Bronchial epithelial cell (primary cell): ENCODE measurements at regions not wholly inside any gene's neighbourhood (a gene's known extent, or its start where the extent isn't known, plus 50 kb on each side); places are given as distances from the start of the nearest gene placed in this dataset.

Experiments used
- DNase-seq: peaks from one replicate; pipeline ENCODE4 v3.0.0-alpha.2; 2010; ENCODE audit warnings: low read depth
- FAIRE-seq: peaks from 2 replicates; lab custom pipeline; 2011; peaks lifted over from hg19 to GRCh38; lab: Jason Lieb, UNC
- H3K27me3 ChIP-seq: 2 replicates; pipeline ENCODE4 v1.5.1; 2011; ENCODE audit warnings: low read length; ENCODE audit not compliant: control insufficient read depth, insufficient read depth
- H3K36me3 ChIP-seq: 2 replicates; pipeline ENCODE4 v1.5.1; 2011; ENCODE audit warnings: low read length; ENCODE audit not compliant: control insufficient read depth, insufficient read depth
- H3K4me3 ChIP-seq: 2 replicates; pipeline ENCODE4 v1.5.1; 2011; ENCODE audit warnings: mild to moderate bottlenecking, low read depth, low read length, control low read depth
- CTCF ChIP-seq: IDR thresholded peaks from 2 replicates; pipeline ENCODE4 v1.5.1; 2011; ENCODE audit warnings: mild to moderate bottlenecking, moderate library complexity, low read length, control low read depth, inconsistent platforms; ENCODE audit not compliant: insufficient read depth, severe bottlenecking

DNA sequence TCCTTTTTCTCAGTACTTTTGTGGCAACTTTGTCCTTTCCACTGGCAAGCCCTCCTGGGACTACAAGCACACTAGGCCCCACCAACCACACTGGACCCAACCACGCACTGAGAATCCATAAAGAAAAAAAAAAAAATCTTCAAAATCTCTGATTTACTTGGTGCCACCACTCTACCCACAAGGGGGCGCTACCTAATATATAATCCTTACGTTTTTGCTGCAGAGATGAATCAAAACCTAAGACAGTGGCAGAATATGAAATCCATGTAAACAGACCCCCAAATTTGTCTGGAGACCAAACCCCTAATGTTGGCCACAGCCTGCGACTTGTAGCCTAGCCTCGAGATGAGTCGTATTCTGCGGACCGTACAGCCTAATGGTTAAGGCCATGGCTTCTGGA, 63.5 kb upstream of the ARHGAP36 start:
- FAIRE-seq (no peak), DNase-seq (no peak)
- Histone ChIP-seq H3K27me3 (no peaks in the 10 kb centered on the region), H3K4me3 (no peak overlapping the region), H3K36me3 (no peaks in the 10 kb centered on the region)
- TF ChIP-seq CTCF: peak; percentile 17

DNA sequence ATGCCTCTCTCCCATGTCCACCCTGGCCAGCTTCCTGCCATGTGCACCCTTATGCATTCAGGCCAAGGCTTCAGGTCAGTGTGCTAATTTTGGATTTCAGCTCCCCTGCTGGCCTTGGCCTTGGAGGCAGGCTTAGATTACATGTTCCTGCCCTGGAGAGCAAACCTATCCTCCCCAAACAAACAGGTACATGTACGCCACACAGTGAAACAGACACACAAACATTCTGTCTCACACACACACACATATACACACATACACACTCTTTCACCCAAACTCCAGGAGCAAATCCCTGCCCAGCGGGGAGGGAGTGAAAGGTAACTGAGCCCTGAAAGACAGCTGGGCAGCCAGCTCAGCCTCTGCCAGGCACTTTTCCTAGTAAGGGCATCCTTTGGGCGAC, 62.7 kb upstream of the ARHGAP36 start:
- Histone ChIP-seq H3K4me3 (no peak overlapping the region), H3K36me3 (no peaks in the 10 kb centered on the region), H3K27me3 (no peaks in the 10 kb centered on the region)
- no peak for DNase-seq
- FAIRE-seq: no peak
- no peak for TF ChIP-seq CTCF

- no peak for FAIRE-seq
- TF ChIP-seq CTCF: no peak
- Histone ChIP-seq H3K36me3 (no peaks in the 10 kb centered on the region), H3K4me3 (no peak overlapping the region), H3K27me3 (no peaks in the 10 kb centered on the region)
- DNase-seq: no peak
These were observed 60.8 kb upstream of the ARHGAP36 start for GRCh38 chrX:130997314-130997713.

GRCh38 chrX:130999360-130999759, 58.8 kb upstream of the ARHGAP36 start:
- no peak for TF ChIP-seq CTCF
- no peak overlapping the region for H3K4me3 ChIP-seq
- DNase-seq: no peak
- no peaks in the 10 kb centered on the region for H3K27me3 ChIP-seq
- no peaks in the 10 kb centered on the region for H3K36me3 ChIP-seq
- FAIRE-seq: no peak
